Right atrium auricular region (tissue), 2 donors: ENCODE measurements at regions not wholly inside any gene's neighbourhood (a gene's known extent, or its start where the extent isn't known, plus 50 kb on each side); places are given as distances from the start of the nearest gene placed in this dataset.
A peak's percentile ranks its signal among the peaks of the same experiment; 100 is the strongest.

Experiments
- DNase-seq: peaks from one replicate; pipeline ENCODE4 v3.0.0-alpha.2; 2019; ENCODE audit warnings: low spot score
- H3K27ac ChIP-seq, 2 donors: fragments of 200-600 bp; sonication (generic); 1 replicate in 1 of 2; 2 replicates in 1 of 2; pipeline ENCODE4 v1.5.1; 2016 to 2019
- H3K27me3 ChIP-seq, 2 donors: fragments of 200-600 bp; sonication (generic); one replicate each; pipeline versions ENCODE4 v1.5.1 to v1.6.0; 2017 to 2019
- H3K36me3 ChIP-seq: fragments of 200-600 bp; sonication (generic); one replicate; pipeline ENCODE4 v1.5.1; 2016
- H3K4me1 ChIP-seq, 2 donors: fragments of 200-600 bp; sonication (generic); one replicate each; pipeline versions ENCODE4 v1.5.1 to v1.6.0; 2017 to 2019
- H3K4me3 ChIP-seq, 2 donors: fragments of 200-600 bp; sonication (generic); 1 replicate in 1 of 2; 2 replicates in 1 of 2; pipeline ENCODE4 v1.5.1; 2017 to 2019; ENCODE audit warnings: mild to moderate bottlenecking in 1 of 2, moderate library complexity in 1 of 2
- H3K9me3 ChIP-seq, 2 donors: fragments of 200-600 bp; sonication (generic); one replicate each; pipeline ENCODE4 v1.5.1; 2019
- TF ChIP-seq, protein P1 (sequence below), 2 donors: fragments of 200-600 bp; sonication (generic); IDR thresholded peaks; one replicate each; pipeline ENCODE4 v1.5.1; 2019; ENCODE audit warnings: antibody characterized with exemption in 2 of 2

DNA sequence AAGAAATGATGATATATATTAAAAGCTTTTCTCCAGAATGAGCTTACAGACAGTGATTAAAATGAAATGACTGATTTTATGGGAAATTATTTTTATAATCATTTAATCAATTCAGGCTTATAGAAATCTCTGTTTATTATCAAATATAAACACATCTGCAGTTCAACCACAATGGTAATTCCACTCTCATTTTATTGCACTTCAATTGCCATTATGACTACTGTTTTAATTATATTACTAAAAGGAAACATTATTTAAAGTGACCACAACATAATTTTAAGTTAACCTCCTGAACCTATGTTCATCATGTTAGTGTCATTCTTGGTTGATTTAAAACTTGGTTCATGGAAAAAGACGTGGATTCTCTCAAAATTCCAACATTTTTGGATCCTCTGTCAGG lies 536.3 kb downstream of the SLC6A15 start:
- H3K4me1 ChIP-seq = no peaks in the 10 kb centered on the region
- TF ChIP-seq, protein P1, sequence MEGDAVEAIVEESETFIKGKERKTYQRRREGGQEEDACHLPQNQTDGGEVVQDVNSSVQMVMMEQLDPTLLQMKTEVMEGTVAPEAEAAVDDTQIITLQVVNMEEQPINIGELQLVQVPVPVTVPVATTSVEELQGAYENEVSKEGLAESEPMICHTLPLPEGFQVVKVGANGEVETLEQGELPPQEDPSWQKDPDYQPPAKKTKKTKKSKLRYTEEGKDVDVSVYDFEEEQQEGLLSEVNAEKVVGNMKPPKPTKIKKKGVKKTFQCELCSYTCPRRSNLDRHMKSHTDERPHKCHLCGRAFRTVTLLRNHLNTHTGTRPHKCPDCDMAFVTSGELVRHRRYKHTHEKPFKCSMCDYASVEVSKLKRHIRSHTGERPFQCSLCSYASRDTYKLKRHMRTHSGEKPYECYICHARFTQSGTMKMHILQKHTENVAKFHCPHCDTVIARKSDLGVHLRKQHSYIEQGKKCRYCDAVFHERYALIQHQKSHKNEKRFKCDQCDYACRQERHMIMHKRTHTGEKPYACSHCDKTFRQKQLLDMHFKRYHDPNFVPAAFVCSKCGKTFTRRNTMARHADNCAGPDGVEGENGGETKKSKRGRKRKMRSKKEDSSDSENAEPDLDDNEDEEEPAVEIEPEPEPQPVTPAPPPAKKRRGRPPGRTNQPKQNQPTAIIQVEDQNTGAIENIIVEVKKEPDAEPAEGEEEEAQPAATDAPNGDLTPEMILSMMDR (IDR thresholded peaks at IDR 0.05) = no peak
- H3K36me3 ChIP-seq = no peaks in the 10 kb centered on the region

DNA sequence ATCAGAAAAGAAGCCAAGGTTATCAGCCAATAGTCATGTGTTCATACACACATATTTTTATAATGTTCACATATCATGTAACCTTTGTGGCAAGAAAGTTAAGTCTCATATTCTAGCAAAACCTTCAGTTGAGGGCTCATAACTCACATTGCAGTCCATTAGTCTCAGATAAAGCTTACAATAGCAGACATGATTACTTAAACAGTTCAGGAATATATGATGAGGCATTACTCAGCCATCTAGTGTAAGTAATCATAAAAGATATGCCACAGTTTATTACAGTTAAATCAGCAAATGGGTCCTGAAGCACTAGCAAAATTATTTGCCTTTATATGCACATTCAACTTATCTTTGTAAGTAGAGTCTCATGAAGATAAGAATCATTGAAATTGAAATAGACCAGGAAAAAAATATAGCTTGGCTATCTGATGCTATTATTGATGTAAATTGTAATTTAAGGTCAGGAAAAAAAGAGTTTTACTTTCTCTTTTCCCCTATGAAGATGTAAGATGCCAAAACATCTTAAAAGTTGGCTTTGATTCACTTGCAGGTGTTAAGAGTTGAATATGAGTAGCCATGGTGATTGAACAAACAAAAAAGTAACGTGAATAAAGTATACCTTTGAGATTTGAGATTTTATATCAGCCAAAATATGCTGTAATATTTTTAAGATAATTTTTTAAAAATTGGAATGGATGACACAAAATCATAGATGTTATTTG lies 537.0 kb downstream of the SLC6A15 start:
- H3K9me3 ChIP-seq = no peaks in the 10 kb centered on the region
- H3K4me1 ChIP-seq = no peaks in the 10 kb centered on the region
- no peaks in the 10 kb centered on the region for H3K36me3 ChIP-seq
- no peak for DNase-seq
- no peak overlapping the region for H3K4me3 ChIP-seq
- no peak overlapping the region for H3K27ac ChIP-seq
- H3K27me3 ChIP-seq = no peaks in the 10 kb centered on the region
- TF ChIP-seq, protein P1 (IDR thresholded peaks at IDR 0.05) = no peak

More for the DNA sequence above, 536.3 kb downstream of the SLC6A15 start:
- DNase-seq = no peak
- H3K4me3 ChIP-seq = no peak overlapping the region
- H3K27me3 ChIP-seq = no peaks in the 10 kb centered on the region
- no peak overlapping the region for H3K27ac ChIP-seq
- no peaks in the 10 kb centered on the region for H3K9me3 ChIP-seq

DNA sequence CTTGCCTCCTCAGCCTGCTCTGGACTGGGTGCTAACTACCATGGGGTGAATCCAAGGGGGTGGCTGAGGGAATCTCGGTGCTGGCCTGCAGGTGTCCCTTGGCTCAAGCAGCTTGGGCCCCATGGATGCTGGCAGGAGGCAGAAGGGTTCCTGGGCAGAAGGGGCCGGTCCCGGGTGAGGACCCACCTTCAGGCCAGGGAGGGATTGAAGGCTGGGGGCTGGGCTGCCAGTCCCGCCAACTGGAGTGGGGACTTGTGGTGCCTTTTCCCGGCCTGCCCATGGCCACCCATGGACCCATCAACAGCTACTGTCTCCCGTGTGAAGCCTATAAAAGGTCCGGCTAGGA lies 550.1 kb downstream of the SLC6A15 start:
- H3K4me3 ChIP-seq = no peak overlapping the region
- TF ChIP-seq, protein P1 (IDR thresholded peaks at IDR 0.05) = no peak
- DNase-seq = peak; percentile 42
- no peaks in the 10 kb centered on the region for H3K4me1 ChIP-seq
- H3K27ac ChIP-seq = no peak overlapping the region
- no peaks in the 10 kb centered on the region for H3K9me3 ChIP-seq
- no peaks in the 10 kb centered on the region for H3K27me3 ChIP-seq
- no peaks in the 10 kb centered on the region for H3K36me3 ChIP-seq

DNA sequence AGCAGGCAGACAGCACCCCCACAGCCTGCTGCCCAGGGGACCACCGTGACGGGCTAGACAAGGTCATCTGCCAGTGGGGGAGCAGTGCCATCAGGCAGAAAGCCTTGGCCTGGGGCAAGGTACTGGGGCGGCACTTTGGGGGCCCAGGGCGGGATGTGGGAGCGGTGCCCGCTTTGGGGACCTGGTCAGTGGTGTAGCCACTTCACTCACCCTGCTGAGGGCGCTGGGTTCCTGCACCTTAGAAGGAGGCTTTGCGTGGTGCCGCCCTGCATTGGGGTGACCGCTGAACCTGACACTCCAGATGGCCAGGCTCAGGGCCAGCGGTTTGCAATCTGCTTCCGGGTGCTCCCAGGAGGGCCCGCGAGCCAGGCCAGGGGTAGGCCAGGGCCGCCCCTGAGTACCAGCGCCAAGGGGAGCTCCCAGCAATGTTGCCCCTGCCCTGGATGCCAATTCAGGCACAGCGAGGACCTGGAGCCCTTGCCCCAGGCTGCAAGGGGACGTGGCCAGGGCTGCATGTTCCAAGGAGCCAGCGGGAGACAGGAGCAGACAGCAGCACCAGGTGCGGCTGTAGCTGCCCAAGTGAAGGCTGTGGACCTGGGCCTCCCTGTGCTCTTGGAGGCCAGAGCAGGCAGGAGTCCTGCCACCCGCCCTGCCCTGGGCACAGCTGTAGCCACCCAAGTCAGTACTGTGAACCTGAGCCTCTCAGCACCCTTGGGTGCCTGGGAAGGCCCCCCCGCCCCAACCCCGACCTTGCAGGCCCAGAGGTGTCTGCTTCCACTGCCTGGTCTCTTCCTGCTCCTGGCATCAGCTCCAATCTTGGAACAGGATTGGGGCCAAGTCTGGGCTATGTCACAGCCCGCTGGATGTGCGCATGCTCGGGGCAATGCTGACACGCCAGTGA lies 550.7 kb downstream of the SLC6A15 start:
- no peaks in the 10 kb centered on the region for H3K36me3 ChIP-seq
- TF ChIP-seq, protein P1 (IDR thresholded peaks at IDR 0.05) = no peak
- no peak for DNase-seq
- no peak overlapping the region for H3K27ac ChIP-seq
- H3K4me1 ChIP-seq = no peaks in the 10 kb centered on the region
- H3K4me3 ChIP-seq = no peak overlapping the region
- H3K9me3 ChIP-seq = no peaks in the 10 kb centered on the region
- H3K27me3 ChIP-seq = no peaks in the 10 kb centered on the region

DNA sequence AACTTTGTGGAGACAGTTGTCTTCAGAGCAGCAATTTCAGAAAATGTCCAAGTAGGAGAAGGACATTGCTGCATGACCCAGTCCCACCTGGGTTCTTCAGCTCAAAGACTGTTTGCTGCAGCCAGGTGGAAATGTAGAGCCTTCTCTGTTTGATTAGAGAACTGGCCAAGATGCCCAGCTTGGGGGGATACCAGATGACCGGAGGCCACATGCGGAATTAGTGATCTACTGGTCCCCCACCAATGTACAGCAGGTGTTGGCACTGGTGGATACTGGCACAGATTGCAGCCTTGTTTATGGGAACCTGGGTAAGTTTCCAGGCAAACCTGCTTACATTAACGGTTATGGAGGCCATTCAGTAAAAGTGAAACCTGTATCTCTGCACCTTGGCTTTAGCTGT lies 555.3 kb downstream of the SLC6A15 start:
- Histone ChIP-seq H3K27me3 (no peaks in the 10 kb centered on the region), H3K36me3 (no peaks in the 10 kb centered on the region), H3K4me1 (no peaks in the 10 kb centered on the region), H3K9me3 (no peaks in the 10 kb centered on the region), H3K27ac (no peak overlapping the region), H3K4me3 (no peak overlapping the region)
- no peak for DNase-seq
- TF ChIP-seq, protein P1 (IDR thresholded peaks at IDR 0.05) = no peak
